ENCODE measurements at regions not wholly inside any gene's neighbourhood (a gene's known extent, or its start where the extent isn't known, plus 50 kb on each side); places are given as distances from the start of the nearest gene placed in this dataset.

DNA sequence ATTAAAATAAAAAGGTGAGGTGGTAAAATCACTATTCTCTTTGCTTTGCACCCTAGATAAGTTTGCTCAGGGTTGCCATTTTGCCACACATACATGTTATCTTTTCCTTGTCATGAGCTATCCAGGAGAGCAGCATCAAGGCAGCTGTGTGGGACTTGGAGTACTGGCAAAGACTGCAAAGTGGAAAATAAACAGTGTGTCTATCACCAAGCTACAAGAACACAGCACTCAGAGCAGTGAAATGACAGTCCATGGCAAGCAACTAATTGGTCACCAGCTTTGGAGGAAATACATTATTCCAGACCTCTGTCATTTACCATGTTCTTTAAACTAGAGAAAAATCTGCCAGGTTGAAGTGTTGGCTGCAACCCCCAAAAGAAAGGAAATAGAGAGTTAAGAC lies 687.8 kb upstream of the FANCL start:
- Mint-ChIP-seq H3K9me3 (no peaks in the 10 kb centered on the region), H3K27me3 (ENCODE audit: insufficient read depth) (no peaks in the 10 kb centered on the region), H3K4me1 (peaks cover 6% of the 10 kb centered on the region), H3K4me3 (no peak overlapping the region), H3K27ac (no peak overlapping the region), H3K36me3 (ENCODE audit: low read depth) (no peaks in the 10 kb centered on the region)
- no peak overlapping the region for H3K9ac ChIP-seq (ENCODE audit: extremely low read depth, low read length, poor library complexity, severe bottlenecking)
- no peak overlapping the region for H3K4me3 ChIP-seq (ENCODE audit: low read length)
- no peaks in the 10 kb centered on the region for H3K36me3 ChIP-seq (ENCODE audit: control insufficient read depth, insufficient read depth, low read length)
- no peaks in the 10 kb centered on the region for H3K27me3 ChIP-seq (ENCODE audit: control insufficient read depth, insufficient read depth, low read length, poor library complexity, severe bottlenecking)
- TF ChIP-seq, protein P1, sequence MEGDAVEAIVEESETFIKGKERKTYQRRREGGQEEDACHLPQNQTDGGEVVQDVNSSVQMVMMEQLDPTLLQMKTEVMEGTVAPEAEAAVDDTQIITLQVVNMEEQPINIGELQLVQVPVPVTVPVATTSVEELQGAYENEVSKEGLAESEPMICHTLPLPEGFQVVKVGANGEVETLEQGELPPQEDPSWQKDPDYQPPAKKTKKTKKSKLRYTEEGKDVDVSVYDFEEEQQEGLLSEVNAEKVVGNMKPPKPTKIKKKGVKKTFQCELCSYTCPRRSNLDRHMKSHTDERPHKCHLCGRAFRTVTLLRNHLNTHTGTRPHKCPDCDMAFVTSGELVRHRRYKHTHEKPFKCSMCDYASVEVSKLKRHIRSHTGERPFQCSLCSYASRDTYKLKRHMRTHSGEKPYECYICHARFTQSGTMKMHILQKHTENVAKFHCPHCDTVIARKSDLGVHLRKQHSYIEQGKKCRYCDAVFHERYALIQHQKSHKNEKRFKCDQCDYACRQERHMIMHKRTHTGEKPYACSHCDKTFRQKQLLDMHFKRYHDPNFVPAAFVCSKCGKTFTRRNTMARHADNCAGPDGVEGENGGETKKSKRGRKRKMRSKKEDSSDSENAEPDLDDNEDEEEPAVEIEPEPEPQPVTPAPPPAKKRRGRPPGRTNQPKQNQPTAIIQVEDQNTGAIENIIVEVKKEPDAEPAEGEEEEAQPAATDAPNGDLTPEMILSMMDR (conservative IDR thresholded peaks at IDR 0.05) = no peak
- H3K4me1 ChIP-seq (ENCODE audit: control insufficient read depth, insufficient read depth, low read length) = no peaks in the 10 kb centered on the region
- DNase-seq = no peak
- H3K9me3 ChIP-seq (ENCODE audit: control insufficient read depth, low read length) = no peaks in the 10 kb centered on the region
- no peak overlapping the region for H3K27ac ChIP-seq (ENCODE audit: low read depth, low read length)

DNA sequence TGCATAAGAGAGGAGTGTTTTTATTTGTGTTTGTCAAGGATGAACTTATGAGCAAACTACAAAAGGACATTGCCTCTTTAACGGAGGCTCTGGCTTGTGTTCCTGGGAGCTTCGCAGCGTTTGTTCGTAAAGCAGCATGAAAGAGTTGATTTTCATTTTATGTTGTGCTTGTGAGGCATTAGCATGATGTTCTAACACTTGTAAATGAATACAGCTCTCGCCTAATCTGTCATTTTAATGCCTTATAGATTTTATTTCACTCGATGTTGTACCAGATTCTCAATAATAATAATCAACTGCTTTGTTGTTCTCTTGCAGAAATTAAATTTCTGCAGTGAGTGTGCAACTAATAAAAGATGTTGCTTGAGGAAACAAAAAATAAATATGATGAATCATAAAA lies 687.3 kb upstream of the FANCL start:
- no peaks in the 10 kb centered on the region for H3K27me3 ChIP-seq (ENCODE audit: control insufficient read depth, insufficient read depth, low read length, poor library complexity, severe bottlenecking)
- Mint-ChIP-seq H3K27ac (no peak overlapping the region), H3K9me3 (no peaks in the 10 kb centered on the region), H3K4me3 (no peak overlapping the region), H3K4me1 (peaks cover 6% of the 10 kb centered on the region), H3K27me3 (ENCODE audit: insufficient read depth) (no peaks in the 10 kb centered on the region), H3K36me3 (ENCODE audit: low read depth) (no peaks in the 10 kb centered on the region)
- TF ChIP-seq, protein P1 (conservative IDR thresholded peaks at IDR 0.05) = no peak
- DNase-seq = no peak
- no peak overlapping the region for H3K27ac ChIP-seq (ENCODE audit: low read depth, low read length)
- no peaks in the 10 kb centered on the region for H3K36me3 ChIP-seq (ENCODE audit: control insufficient read depth, insufficient read depth, low read length)
- no peaks in the 10 kb centered on the region for H3K9me3 ChIP-seq (ENCODE audit: control insufficient read depth, low read length)
- 55 to 75% methylated on average over 4 to 6 of the region's 6 CpGs for WGBS, 2 experiments (ENCODE audit: insufficient coverage in 1 of 2, insufficient read length in 1 of 2)
- H3K4me3 ChIP-seq (ENCODE audit: low read length) = no peak overlapping the region
- no peaks in the 10 kb centered on the region for H3K4me1 ChIP-seq (ENCODE audit: control insufficient read depth, insufficient read depth, low read length)
- H3K9ac ChIP-seq (ENCODE audit: extremely low read depth, low read length, poor library complexity, severe bottlenecking) = no peak overlapping the region

DNA sequence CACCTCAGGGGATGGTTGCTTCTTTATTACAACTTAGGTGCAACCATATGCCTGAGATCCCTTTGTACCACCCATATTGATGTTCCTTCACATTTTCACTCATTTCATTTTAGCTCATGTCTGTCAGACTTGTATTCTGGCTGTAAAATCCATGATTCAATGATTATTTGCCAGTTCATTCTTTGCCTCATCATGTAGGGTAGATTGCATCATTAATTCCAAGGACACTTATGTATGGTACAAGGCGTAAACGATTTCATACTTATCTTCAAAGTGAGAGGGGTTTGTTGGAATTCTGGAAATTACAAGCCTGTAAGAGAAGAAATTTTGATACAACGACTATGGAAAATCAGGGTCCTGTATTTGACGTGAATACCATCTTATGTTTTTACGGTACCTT lies 685.0 kb upstream of the FANCL start:
- Mint-ChIP-seq H3K9me3 (no peaks in the 10 kb centered on the region), H3K4me1 (peaks cover 6% of the 10 kb centered on the region), H3K27me3 (ENCODE audit: insufficient read depth) (no peaks in the 10 kb centered on the region), H3K4me3 (no peak overlapping the region), H3K36me3 (ENCODE audit: low read depth) (no peaks in the 10 kb centered on the region), H3K27ac (no peak overlapping the region)
- DNase-seq = no peak
- TF ChIP-seq, protein P1 (conservative IDR thresholded peaks at IDR 0.05) = no peak
- Histone ChIP-seq H3K27me3 (ENCODE audit: control insufficient read depth, insufficient read depth, low read length, poor library complexity, severe bottlenecking) (no peaks in the 10 kb centered on the region), H3K4me1 (ENCODE audit: control insufficient read depth, insufficient read depth, low read length) (no peaks in the 10 kb centered on the region), H3K4me3 (ENCODE audit: low read length) (no peak overlapping the region), H3K9me3 (ENCODE audit: control insufficient read depth, low read length) (no peaks in the 10 kb centered on the region), H3K36me3 (ENCODE audit: control insufficient read depth, insufficient read depth, low read length) (no peaks in the 10 kb centered on the region), H3K9ac (ENCODE audit: extremely low read depth, low read length, poor library complexity, severe bottlenecking) (no peak overlapping the region), H3K27ac (ENCODE audit: low read depth, low read length) (no peak overlapping the region)
- WGBS, 2 experiments (ENCODE audit: insufficient coverage in 1 of 2, insufficient read length in 1 of 2) = 94 to 95% methylated on average over 3 to 5 of the region's 5 CpGs

Data from endodermal cell (in vitro differentiated cells).